ENCODE measurements at regions not wholly inside any gene's neighbourhood (a gene's known extent, or its start where the extent isn't known, plus 50 kb on each side); places are given as distances from the start of the nearest gene placed in this dataset.
"Not testable (repeated sequence)": the region's sequence is repeated elsewhere in the genome, so short reads cannot be mapped to it uniquely, and the experiment has no call there.

DNA sequence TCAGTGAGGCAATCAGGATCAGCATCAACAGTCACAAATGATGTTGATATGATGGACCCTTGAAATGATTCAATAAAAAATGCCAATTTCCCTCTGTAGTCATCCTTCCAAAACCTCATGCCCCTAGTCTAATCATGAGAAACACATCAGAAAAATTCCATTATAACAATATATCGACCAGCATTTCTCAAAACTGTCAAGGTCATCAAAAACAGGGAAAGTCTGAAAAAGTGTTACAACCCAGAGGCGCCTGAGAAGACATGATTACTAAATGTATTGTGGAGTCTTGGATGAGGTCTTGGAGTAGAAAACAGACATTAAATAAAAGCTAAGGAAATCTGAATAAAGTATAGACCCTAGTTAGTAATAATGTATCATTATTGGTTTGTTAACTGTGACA, 133.8 kb downstream of the SLC35B3 start:
- no peaks in the 10 kb centered on the region for H3K9me3 ChIP-seq
- no peak for DNase-seq
- intact Hi-C loops (cut with DNase I; ENCODE audit: low total_unique reads): no loop called here

DNA sequence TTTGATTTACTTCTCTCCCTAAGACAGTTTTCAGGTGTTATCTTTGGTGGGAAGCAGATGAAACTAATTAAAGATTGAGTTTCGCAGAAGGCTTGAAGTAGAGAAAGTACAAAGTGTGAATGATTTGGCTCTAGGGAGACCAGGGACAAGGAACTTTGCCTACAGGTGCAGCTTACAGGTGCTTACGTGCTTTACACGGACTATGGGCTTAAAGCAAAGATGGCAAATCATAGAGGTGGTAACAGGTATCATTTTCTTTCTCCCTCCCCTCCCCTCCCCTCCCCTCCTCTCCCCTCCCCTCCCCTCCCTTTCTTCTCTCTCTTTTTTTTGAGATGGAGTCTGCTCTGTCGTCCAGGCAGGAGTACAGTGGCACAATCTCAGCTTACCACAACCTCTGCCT, 136.3 kb downstream of the SLC35B3 start:
- H3K4me1 ChIP-seq: no peaks in the 10 kb centered on the region
- TF ChIP-seq, protein P1, sequence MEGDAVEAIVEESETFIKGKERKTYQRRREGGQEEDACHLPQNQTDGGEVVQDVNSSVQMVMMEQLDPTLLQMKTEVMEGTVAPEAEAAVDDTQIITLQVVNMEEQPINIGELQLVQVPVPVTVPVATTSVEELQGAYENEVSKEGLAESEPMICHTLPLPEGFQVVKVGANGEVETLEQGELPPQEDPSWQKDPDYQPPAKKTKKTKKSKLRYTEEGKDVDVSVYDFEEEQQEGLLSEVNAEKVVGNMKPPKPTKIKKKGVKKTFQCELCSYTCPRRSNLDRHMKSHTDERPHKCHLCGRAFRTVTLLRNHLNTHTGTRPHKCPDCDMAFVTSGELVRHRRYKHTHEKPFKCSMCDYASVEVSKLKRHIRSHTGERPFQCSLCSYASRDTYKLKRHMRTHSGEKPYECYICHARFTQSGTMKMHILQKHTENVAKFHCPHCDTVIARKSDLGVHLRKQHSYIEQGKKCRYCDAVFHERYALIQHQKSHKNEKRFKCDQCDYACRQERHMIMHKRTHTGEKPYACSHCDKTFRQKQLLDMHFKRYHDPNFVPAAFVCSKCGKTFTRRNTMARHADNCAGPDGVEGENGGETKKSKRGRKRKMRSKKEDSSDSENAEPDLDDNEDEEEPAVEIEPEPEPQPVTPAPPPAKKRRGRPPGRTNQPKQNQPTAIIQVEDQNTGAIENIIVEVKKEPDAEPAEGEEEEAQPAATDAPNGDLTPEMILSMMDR (IDR thresholded peaks at IDR 0.05): no peak
- TF ChIP-seq POLR2A (IDR thresholded peaks at IDR 0.05): no peak
- no peak for DNase-seq
- no peaks in the 10 kb centered on the region for H3K9me3 ChIP-seq
- H3K36me3 ChIP-seq: no peaks in the 10 kb centered on the region
- no peak overlapping the region for H3K27ac ChIP-seq
- intact Hi-C loops (cut with DNase I; ENCODE audit: low total_unique reads): no loop called here
- H3K4me3 ChIP-seq: no peak overlapping the region
- H3K27me3 ChIP-seq: no peaks in the 10 kb centered on the region

More for the DNA sequence above, 133.8 kb downstream of the SLC35B3 start:
- Histone ChIP-seq H3K27me3 (no peaks in the 10 kb centered on the region), H3K27ac (no peak overlapping the region), H3K36me3 (no peaks in the 10 kb centered on the region), H3K4me3 (no peak overlapping the region), H3K4me1 (no peaks in the 10 kb centered on the region)
- TF ChIP-seq, protein P1 (IDR thresholded peaks at IDR 0.05): no peak
- no peak for TF ChIP-seq POLR2A (IDR thresholded peaks at IDR 0.05)

DNA sequence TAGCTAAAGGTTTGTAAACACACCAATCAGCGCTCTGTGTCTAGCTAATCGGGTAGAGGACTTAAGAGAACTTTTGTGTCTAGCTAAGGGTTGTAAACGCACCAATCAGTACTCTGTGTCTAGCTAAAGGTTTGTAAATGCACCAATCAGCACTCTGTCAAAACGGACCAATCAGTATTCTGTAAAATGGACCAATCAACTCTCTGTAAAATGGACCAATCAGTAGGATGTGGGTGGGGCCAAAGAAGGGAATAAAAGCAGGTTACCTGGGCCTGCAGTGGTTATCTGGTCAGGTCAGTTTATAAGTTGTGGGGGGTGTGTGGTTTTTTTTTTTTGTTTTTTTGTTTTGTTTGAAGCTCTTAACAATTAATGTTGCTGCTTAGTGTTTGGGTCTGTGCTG, 152.4 kb downstream of the SLC35B3 start:
- H3K27ac ChIP-seq; intact Hi-C loops (cut with DNase I; ENCODE audit: low total_unique reads); H3K4me1 ChIP-seq; DNase-seq; H3K36me3 ChIP-seq; H3K27me3 ChIP-seq; H3K9me3 ChIP-seq; H3K4me3 ChIP-seq: not testable (repeated sequence)

DNA sequence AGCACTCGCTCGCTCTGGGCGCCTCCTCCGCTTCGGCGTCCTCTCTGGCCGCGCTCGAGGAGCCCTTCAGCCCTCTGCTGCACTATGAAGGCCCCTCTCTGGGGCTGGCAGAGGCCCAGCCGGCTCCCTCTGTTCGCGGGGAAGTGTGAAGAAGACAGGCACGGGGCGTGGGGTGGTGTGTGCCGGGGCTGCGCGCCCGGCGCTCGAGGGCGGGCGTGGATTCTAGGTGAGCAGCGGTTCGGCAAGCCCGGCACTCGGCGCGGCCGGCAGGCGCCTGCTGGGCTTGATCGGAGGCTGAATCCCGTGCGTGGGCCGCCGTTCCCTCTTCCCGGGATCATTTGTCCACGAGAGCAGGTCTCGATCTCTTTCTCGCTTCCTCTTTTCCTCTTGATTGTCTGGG, 153.0 kb downstream of the SLC35B3 start:
- Histone ChIP-seq H3K9me3 (no peaks in the 10 kb centered on the region), H3K27me3 (no peaks in the 10 kb centered on the region), H3K27ac (no peak overlapping the region), H3K4me3 (no peak overlapping the region), H3K4me1 (no peaks in the 10 kb centered on the region), H3K36me3 (no peaks in the 10 kb centered on the region)
- DNase-seq: no peak
- intact Hi-C loops (cut with DNase I; ENCODE audit: low total_unique reads): no loop called here
- TF ChIP-seq, protein P1 (IDR thresholded peaks at IDR 0.05): no peak
- no peak for TF ChIP-seq POLR2A (IDR thresholded peaks at IDR 0.05)

DNA sequence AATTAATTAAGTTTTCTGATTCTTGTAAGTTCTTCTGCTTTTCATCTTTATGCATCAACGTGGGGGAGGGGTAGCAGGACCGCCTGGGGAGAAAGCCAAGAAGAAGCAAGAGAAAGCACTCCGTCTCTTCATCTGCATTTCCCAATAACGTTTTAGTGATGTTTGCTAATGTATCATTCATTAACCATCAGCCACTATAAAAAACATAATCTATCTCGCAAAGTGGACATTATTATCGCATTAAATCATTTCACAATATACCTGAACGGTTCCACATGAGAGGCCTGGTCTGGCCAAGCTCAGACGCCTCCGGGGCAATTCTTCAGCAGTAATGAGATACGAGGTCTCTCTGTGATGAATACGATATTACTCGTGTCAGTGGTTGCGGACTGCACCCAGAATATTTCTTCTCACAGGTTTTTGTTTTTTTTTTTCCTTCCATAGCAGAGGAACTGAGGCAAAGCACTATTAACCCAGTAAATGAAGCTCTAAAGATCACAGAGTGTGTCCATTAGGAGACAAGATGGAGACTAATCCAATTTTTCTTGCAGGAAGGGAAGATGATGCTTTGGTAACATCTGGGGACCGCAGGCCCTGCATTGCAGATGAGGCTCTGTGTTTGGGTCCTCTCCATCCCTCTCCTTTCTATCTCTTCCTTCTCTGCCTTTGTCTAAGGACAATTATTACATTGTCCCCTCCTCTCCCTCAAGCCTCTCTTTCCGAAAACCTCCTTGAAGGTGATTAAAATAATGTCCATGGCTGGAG, 156.1 kb downstream of the SLC35B3 start:
- no peak overlapping the region for H3K27ac ChIP-seq
- H3K4me3 ChIP-seq: no peak overlapping the region
- no peaks in the 10 kb centered on the region for H3K36me3 ChIP-seq
- no peaks in the 10 kb centered on the region for H3K9me3 ChIP-seq
- DNase-seq: no peak
- intact Hi-C loops (cut with DNase I; ENCODE audit: low total_unique reads): no loop called here
- H3K27me3 ChIP-seq: no peaks in the 10 kb centered on the region
- H3K4me1 ChIP-seq: no peaks in the 10 kb centered on the region
- no peak for TF ChIP-seq POLR2A (IDR thresholded peaks at IDR 0.05)
- TF ChIP-seq, protein P1 (IDR thresholded peaks at IDR 0.05): no peak

Data from uterus (tissue), 3 donors.